ENCODE measurements at regions not wholly inside any gene's neighbourhood (a gene's known extent, or its start where the extent isn't known, plus 50 kb on each side); places are given as distances from the start of the nearest gene placed in this dataset.

DNA sequence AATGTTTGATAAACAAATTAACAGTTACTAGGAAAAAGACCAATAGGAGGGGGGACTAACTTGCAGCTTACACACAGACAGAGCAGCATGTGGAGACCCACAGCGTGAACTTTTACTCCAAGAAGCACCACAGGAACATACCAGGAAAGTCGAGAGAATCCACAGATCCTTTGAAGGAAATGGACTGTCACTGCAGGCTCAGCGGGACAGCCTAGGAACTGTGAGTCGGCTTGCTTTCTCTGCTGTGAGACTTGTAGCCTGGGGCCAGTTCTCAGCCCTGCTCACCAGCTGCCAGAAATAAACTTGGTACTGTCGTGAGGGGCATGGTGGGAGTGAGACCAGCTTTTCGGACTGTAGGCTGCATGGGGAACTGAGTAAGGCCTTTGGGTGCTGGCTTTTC, 1211.5 kb downstream of the PCDH17 start:
- Histone ChIP-seq H3K79me2 (replicated peaks; ENCODE audit: insufficient read depth) (no peaks in the 10 kb centered on the region), H3K27me3 (ENCODE audit: insufficient read depth) (no peaks in the 10 kb centered on the region), H3K4me3 (no peak overlapping the region), H3K4me1 (ENCODE audit: insufficient read depth) (no peaks in the 10 kb centered on the region), H3K4me2 (no peak overlapping the region), H3F3A (replicated peaks; ENCODE audit: low read depth) (no peaks in the 10 kb centered on the region), H4K20me1 (replicated peaks; ENCODE audit: insufficient read depth) (no peaks in the 10 kb centered on the region), H2AFZ (no peak overlapping the region), H3K27ac (ENCODE audit: low read depth) (no peak overlapping the region), H3K36me3 (ENCODE audit: insufficient read depth) (no peaks in the 10 kb centered on the region), H3K9me2 (ENCODE audit: insufficient read depth) (peaks cover 3% of the 10 kb centered on the region; the same call in 1 of the 2 replicates)
- no peak for TF ChIP-seq STAT1 (IDR thresholded peaks at IDR 0.05; ENCODE audit: unreplicated experiment)
- no peak for TF ChIP-seq NANOG (IDR thresholded peaks at IDR 0.05; ENCODE audit: borderline replicate concordance)
- TF ChIP-seq, protein P1, sequence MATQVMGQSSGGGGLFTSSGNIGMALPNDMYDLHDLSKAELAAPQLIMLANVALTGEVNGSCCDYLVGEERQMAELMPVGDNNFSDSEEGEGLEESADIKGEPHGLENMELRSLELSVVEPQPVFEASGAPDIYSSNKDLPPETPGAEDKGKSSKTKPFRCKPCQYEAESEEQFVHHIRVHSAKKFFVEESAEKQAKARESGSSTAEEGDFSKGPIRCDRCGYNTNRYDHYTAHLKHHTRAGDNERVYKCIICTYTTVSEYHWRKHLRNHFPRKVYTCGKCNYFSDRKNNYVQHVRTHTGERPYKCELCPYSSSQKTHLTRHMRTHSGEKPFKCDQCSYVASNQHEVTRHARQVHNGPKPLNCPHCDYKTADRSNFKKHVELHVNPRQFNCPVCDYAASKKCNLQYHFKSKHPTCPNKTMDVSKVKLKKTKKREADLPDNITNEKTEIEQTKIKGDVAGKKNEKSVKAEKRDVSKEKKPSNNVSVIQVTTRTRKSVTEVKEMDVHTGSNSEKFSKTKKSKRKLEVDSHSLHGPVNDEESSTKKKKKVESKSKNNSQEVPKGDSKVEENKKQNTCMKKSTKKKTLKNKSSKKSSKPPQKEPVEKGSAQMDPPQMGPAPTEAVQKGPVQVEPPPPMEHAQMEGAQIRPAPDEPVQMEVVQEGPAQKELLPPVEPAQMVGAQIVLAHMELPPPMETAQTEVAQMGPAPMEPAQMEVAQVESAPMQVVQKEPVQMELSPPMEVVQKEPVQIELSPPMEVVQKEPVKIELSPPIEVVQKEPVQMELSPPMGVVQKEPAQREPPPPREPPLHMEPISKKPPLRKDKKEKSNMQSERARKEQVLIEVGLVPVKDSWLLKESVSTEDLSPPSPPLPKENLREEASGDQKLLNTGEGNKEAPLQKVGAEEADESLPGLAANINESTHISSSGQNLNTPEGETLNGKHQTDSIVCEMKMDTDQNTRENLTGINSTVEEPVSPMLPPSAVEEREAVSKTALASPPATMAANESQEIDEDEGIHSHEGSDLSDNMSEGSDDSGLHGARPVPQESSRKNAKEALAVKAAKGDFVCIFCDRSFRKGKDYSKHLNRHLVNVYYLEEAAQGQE (IDR thresholded peaks at IDR 0.05; ENCODE audit: unreplicated experiment), result no peak
- no peak for TF ChIP-seq ZNF331 (CRISPR knock-in tag; IDR thresholded peaks at IDR 0.05; ENCODE audit: low read depth)
- TF ChIP-seq, protein P2, sequence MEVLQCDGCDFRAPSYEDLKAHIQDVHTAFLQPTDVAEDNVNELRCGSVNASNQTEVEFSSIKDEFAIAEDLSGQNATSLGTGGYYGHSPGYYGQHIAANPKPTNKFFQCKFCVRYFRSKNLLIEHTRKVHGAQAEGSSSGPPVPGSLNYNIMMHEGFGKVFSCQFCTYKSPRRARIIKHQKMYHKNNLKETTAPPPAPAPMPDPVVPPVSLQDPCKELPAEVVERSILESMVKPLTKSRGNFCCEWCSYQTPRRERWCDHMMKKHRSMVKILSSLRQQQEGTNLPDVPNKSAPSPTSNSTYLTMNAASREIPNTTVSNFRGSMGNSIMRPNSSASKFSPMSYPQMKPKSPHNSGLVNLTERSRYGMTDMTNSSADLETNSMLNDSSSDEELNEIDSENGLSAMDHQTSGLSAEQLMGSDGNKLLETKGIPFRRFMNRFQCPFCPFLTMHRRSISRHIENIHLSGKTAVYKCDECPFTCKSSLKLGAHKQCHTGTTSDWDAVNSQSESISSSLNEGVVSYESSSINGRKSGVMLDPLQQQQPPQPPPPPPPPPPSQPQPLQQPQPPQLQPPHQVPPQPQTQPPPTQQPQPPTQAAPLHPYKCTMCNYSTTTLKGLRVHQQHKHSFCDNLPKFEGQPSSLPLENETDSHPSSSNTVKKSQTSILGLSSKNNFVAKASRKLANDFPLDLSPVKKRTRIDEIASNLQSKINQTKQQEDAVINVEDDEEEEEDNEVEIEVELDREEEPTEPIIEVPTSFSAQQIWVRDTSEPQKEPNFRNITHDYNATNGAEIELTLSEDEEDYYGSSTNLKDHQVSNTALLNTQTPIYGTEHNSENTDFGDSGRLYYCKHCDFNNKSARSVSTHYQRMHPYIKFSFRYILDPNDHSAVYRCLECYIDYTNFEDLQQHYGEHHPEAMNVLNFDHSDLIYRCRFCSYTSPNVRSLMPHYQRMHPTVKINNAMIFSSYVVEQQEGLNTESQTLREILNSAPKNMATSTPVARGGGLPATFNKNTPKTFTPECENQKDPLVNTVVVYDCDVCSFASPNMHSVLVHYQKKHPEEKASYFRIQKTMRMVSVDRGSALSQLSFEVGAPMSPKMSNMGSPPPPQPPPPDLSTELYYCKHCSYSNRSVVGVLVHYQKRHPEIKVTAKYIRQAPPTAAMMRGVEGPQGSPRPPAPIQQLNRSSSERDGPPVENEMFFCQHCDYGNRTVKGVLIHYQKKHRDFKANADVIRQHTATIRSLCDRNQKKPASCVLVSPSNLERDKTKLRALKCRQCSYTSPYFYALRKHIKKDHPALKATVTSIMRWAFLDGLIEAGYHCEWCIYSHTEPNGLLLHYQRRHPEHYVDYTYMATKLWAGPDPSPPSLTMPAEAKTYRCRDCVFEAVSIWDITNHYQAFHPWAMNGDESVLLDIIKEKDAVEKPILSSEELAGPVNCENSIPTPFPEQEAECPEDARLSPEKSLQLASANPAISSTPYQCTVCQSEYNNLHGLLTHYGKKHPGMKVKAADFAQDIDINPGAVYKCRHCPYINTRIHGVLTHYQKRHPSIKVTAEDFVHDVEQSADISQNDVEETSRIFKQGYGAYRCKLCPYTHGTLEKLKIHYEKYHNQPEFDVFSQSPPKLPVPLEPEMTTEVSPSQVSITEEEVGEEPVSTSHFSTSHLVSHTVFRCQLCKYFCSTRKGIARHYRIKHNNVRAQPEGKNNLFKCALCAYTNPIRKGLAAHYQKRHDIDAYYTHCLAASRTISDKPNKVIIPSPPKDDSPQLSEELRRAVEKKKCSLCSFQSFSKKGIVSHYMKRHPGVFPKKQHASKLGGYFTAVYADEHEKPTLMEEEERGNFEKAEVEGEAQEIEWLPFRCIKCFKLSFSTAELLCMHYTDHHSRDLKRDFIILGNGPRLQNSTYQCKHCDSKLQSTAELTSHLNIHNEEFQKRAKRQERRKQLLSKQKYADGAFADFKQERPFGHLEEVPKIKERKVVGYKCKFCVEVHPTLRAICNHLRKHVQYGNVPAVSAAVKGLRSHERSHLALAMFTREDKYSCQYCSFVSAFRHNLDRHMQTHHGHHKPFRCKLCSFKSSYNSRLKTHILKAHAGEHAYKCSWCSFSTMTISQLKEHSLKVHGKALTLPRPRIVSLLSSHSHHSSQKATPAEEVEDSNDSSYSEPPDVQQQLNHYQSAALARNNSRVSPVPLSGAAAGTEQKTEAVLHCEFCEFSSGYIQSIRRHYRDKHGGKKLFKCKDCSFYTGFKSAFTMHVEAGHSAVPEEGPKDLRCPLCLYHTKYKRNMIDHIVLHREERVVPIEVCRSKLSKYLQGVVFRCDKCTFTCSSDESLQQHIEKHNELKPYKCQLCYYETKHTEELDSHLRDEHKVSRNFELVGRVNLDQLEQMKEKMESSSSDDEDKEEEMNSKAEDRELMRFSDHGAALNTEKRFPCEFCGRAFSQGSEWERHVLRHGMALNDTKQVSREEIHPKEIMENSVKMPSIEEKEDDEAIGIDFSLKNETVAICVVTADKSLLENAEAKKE (CRISPR knock-in tag; IDR thresholded peaks at IDR 0.05), result no peak
- TF ChIP-seq, protein P3, sequence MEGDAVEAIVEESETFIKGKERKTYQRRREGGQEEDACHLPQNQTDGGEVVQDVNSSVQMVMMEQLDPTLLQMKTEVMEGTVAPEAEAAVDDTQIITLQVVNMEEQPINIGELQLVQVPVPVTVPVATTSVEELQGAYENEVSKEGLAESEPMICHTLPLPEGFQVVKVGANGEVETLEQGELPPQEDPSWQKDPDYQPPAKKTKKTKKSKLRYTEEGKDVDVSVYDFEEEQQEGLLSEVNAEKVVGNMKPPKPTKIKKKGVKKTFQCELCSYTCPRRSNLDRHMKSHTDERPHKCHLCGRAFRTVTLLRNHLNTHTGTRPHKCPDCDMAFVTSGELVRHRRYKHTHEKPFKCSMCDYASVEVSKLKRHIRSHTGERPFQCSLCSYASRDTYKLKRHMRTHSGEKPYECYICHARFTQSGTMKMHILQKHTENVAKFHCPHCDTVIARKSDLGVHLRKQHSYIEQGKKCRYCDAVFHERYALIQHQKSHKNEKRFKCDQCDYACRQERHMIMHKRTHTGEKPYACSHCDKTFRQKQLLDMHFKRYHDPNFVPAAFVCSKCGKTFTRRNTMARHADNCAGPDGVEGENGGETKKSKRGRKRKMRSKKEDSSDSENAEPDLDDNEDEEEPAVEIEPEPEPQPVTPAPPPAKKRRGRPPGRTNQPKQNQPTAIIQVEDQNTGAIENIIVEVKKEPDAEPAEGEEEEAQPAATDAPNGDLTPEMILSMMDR (conservative IDR thresholded peaks at IDR 0.05; ENCODE audit: low read depth in 2 of 2), result no peak
- TF ChIP-seq POLR2AphosphoS5 (IDR thresholded peaks at IDR 0.05; ENCODE audit: low read depth), result no peak
- TF ChIP-seq JUNB (IDR thresholded peaks at IDR 0.05; ENCODE audit: unreplicated experiment), result no peak
- no peak for TF ChIP-seq EZH2phosphoT487 (IDR thresholded peaks at IDR 0.05; ENCODE audit: unreplicated experiment)
- TF ChIP-seq CREB1 (CRISPR knock-in tag; IDR thresholded peaks at IDR 0.05; ENCODE audit: low read depth), result no peak
- TF ChIP-seq, protein P4, sequence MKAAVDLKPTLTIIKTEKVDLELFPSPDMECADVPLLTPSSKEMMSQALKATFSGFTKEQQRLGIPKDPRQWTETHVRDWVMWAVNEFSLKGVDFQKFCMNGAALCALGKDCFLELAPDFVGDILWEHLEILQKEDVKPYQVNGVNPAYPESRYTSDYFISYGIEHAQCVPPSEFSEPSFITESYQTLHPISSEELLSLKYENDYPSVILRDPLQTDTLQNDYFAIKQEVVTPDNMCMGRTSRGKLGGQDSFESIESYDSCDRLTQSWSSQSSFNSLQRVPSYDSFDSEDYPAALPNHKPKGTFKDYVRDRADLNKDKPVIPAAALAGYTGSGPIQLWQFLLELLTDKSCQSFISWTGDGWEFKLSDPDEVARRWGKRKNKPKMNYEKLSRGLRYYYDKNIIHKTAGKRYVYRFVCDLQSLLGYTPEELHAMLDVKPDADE (IDR thresholded peaks at IDR 0.05), result no peak
- no peak for TF ChIP-seq EZH2 (IDR thresholded peaks at IDR 0.05; ENCODE audit: low read depth, unreplicated experiment)
- TF ChIP-seq ZNF114 (CRISPR knock-in tag; IDR thresholded peaks at IDR 0.05), result no peak
- H3K27me3 Mint-ChIP-seq (ENCODE audit: insufficient read depth, low read depth, poor library complexity), result peaks cover 4% of the 10 kb centered on the region
- peaks cover 8% of the 10 kb centered on the region; the same call in 2 of the 3 replicates for H3K9me3 Mint-ChIP-seq
- no peak overlapping the region for H3K27ac Mint-ChIP-seq
- DNase-seq (ENCODE audit: low spot score), result no peak
- H3K36me3 Mint-ChIP-seq (ENCODE audit: low read depth), result peaks cover 7% of the 10 kb centered on the region; the same call in 1 of the 3 replicates
- ATAC-seq, result no peak
- H3K4me1 Mint-ChIP-seq, result 0 out of 3 replicates have a peak, but pooled peaks cover 2% of the 10 kb centered on the region
- no peak overlapping the region for H3K4me3 Mint-ChIP-seq

Measured in GM23338 (cell line).